ENCODE measurements at regions not wholly inside any gene's neighbourhood (a gene's known extent, or its start where the extent isn't known, plus 50 kb on each side); places are given as distances from the start of the nearest gene placed in this dataset.
"Not testable (repeated sequence)": the region's sequence is repeated elsewhere in the genome, so short reads cannot be mapped to it uniquely, and the experiment has no call there.

DNA sequence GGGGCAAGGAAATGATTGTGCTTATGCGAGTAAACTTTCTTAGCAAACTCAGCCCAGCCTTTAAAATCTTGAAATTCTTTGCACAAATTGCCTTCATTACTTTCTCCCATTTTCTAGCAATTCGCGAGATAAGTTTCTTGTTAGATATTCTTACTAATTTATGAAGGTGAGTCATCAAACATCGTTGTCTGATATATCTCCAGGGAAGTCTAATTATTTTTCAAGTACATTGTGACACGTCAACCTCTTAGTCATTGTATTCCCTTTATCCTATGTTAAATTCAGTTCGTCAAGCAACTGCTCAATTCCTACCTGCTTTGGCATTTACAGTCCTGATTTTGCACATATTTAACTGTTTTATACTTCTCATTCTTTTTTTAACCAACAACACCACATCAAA lies 854.5 kb upstream of the CRIM1 start:
- no peak overlapping the region for H3K27ac ChIP-seq
- no peaks in the 10 kb centered on the region for H3K4me1 ChIP-seq
- no peaks in the 10 kb centered on the region for H3K36me3 ChIP-seq
- TF ChIP-seq POLR2A (IDR thresholded peaks at IDR 0.05) (no peak), EP300 (IDR thresholded peaks at IDR 0.05) (no peak)
- TF ChIP-seq, protein P1, sequence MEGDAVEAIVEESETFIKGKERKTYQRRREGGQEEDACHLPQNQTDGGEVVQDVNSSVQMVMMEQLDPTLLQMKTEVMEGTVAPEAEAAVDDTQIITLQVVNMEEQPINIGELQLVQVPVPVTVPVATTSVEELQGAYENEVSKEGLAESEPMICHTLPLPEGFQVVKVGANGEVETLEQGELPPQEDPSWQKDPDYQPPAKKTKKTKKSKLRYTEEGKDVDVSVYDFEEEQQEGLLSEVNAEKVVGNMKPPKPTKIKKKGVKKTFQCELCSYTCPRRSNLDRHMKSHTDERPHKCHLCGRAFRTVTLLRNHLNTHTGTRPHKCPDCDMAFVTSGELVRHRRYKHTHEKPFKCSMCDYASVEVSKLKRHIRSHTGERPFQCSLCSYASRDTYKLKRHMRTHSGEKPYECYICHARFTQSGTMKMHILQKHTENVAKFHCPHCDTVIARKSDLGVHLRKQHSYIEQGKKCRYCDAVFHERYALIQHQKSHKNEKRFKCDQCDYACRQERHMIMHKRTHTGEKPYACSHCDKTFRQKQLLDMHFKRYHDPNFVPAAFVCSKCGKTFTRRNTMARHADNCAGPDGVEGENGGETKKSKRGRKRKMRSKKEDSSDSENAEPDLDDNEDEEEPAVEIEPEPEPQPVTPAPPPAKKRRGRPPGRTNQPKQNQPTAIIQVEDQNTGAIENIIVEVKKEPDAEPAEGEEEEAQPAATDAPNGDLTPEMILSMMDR (IDR thresholded peaks at IDR 0.05) = no peak
- H3K4me3 ChIP-seq = no peak overlapping the region
- no peaks in the 10 kb centered on the region for H3K9me3 ChIP-seq
- DNase-seq (ENCODE audit: low spot score in 2 of 2) = no peak
- no peaks in the 10 kb centered on the region for H3K27me3 ChIP-seq
- 80 to 94% methylated on average over 6 of the region's 6 CpGs for WGBS, 2 donors

DNA sequence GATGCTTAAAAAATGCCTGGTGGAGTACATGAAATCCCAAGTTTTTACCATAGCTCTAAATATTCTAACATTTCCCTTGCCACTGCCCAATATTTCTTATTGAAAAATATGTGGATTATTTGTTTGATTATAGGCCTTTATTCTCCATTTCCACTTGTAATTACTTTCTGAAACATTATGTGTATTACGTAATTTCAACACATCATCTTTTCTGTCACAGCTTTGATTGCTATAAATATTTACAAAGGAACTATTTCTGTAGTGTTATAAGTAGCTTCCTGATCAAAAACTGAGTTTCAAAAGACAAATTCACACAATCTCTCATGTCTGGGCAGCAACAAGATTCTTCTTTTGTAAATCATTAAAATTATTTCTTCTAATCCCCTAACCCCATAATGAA lies 859.6 kb upstream of the CRIM1 start:
- H3K9me3 ChIP-seq = no peaks in the 10 kb centered on the region
- WGBS, 2 donors = 74 to 84% methylated on average over 1 of the region's 1 CpG
- TF ChIP-seq EP300 (IDR thresholded peaks at IDR 0.05) = no peak
- H3K4me3 ChIP-seq = no peak overlapping the region
- DNase-seq (ENCODE audit: low spot score in 2 of 2) = no peak
- H3K4me1 ChIP-seq = no peaks in the 10 kb centered on the region
- no peak overlapping the region for H3K27ac ChIP-seq
- no peaks in the 10 kb centered on the region for H3K36me3 ChIP-seq
- no peaks in the 10 kb centered on the region for H3K27me3 ChIP-seq

DNA sequence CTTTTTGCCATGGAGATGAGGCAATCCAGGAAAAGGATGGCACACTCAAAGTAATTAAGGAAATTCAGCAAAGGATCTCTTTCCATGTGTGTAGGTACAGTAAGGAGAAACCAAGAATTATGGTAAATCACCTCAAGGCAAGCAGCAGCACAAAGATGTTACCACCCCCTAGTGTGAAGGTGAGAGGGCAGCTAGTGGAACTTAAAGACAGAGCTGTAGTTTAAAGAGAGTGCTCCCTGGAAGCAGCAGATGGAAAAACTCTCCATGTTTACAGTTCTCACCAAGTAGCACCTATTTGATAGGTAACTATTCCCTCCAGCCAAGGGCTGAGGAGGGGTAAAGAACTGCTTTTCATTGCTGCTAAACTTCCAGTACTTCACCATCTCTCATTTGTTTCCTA lies 860.4 kb upstream of the CRIM1 start:
- Histone ChIP-seq H3K36me3 (no peaks in the 10 kb centered on the region), H3K4me1 (no peaks in the 10 kb centered on the region), H3K9me3 (no peaks in the 10 kb centered on the region), H3K4me3 (no peak overlapping the region), H3K27me3 (no peaks in the 10 kb centered on the region), H3K27ac (no peak overlapping the region)
- TF ChIP-seq POLR2A (IDR thresholded peaks at IDR 0.05) = no peak
- no peak for TF ChIP-seq EP300 (IDR thresholded peaks at IDR 0.05)
- TF ChIP-seq, protein P1 (IDR thresholded peaks at IDR 0.05) = no peak
- no peak for DNase-seq (ENCODE audit: low spot score in 2 of 2)

DNA sequence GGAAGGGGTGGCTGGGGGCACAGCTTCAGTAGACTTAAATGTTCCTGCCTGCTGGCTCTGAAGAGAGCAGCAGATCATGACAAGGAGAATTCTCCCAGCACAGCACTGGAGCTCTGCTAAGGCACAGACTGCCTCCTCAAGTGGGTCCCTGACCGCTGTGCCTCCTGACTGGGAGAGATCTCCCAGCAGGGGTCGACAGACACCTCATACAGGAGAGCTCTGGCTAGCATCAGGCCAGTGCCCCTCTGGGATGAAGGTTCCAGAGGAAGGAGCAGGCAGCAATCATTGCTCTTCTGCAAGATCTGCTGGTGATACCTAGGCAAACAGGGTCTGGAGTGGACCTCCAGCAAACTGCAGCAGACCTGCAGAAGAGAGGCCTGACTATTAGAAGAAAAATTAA lies 877.5 kb upstream of the CRIM1 start:
- not testable (repeated sequence) for H3K36me3 ChIP-seq; H3K4me1 ChIP-seq; H3K4me3 ChIP-seq; H3K27ac ChIP-seq; DNase-seq (ENCODE audit: low spot score in 2 of 2); H3K27me3 ChIP-seq
- peaks cover 0 to 13% (median 0%) of the 10 kb centered on the region in 4 donors for H3K9me3 ChIP-seq
- WGBS, 2 donors = 77% methylated on average over 2 of the region's 2 CpGs; no CpG with 5 or more reads in 1 of the 2 donors

DNA sequence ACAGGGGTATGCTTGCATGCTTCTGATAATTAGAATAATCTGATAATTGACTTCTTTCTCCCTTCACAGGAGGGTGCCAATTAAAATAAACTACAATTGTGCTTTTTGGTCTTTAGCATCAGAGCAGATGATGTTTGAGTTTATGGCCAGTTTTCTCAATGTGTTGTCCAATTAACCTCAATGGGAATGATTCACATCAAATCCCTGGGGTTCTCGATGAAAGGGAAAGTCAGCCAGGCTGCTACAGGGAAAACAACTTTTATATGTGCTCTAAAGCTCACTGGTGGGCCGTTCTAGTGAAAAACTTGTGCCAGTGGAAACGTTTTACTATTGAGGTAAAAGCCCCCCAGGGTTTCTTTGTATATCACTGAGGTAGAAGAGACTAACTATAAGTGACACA lies 887.3 kb upstream of the CRIM1 start:
- 11 to 22% methylated on average over 3 of the region's 3 CpGs for WGBS, 2 donors
- Histone ChIP-seq H3K27me3 (no peaks in the 10 kb centered on the region), H3K9me3 (no peaks in the 10 kb centered on the region), H3K4me1 (no peaks in the 10 kb centered on the region), H3K4me3 (no peak overlapping the region), H3K27ac (no peak overlapping the region), H3K36me3 (no peaks in the 10 kb centered on the region)
- no peak for DNase-seq (ENCODE audit: low spot score in 2 of 2)
- TF ChIP-seq EP300 (IDR thresholded peaks at IDR 0.05) = no peak
- TF ChIP-seq POLR2A (IDR thresholded peaks at IDR 0.05) = no peak
- TF ChIP-seq, protein P1 (IDR thresholded peaks at IDR 0.05) = no peak

DNA sequence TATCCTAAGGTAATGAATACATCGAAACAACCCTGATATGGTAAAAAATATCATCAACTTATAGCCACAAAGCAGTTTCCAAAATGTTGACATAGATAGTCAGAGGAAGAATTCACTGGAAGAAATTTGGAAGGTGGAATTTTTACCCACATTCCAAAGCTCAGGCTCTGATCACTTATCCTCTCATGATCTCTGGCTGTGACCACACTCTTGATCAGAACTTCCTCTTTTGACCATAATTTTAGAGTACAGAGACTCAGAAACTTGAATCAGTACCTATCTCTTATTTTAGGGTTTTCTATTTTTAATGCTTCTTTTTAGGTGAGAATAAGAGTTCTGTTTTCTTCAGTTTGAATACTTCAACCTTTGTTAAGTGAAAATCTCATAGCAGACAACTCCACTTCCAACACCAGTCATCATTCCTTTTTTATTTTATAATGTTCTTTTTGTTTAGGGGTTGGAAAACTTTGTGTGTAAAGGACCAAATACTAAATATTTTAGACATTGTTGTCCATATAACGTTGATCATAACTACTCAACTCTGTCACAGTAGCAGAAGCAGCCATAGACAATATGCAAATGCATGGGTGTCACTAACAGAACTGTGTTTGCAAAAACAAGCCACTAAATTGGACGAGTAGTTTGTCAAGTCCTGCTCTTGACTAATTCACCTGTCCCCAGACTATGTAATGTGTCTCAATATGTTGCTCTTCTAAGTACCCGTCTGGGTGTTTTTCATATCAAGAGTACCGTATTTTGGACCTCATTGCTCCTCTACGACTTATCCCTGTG lies 891.6 kb upstream of the CRIM1 start:
- TF ChIP-seq POLR2A (IDR thresholded peaks at IDR 0.05) (no peak), EP300 (IDR thresholded peaks at IDR 0.05) (no peak)
- TF ChIP-seq, protein P1 (IDR thresholded peaks at IDR 0.05) = no peak
- Histone ChIP-seq H3K9me3 (no peaks in the 10 kb centered on the region), H3K27me3 (no peaks in the 10 kb centered on the region), H3K36me3 (no peaks in the 10 kb centered on the region), H3K4me1 (no peaks in the 10 kb centered on the region), H3K4me3 (no peak overlapping the region), H3K27ac (no peak overlapping the region)
- WGBS, 2 donors = 86 to 87% methylated on average over 6 of the region's 6 CpGs
- no peak for DNase-seq (ENCODE audit: low spot score in 2 of 2)

All from tibial nerve (tissue), 4 donors.